ENCODE measurements at regions not wholly inside any gene's neighbourhood (a gene's known extent, or its start where the extent isn't known, plus 50 kb on each side); places are given as distances from the start of the nearest gene placed in this dataset.
"Not testable (repeated sequence)": the region's sequence is repeated elsewhere in the genome, so short reads cannot be mapped to it uniquely, and the experiment has no call there.

DNA sequence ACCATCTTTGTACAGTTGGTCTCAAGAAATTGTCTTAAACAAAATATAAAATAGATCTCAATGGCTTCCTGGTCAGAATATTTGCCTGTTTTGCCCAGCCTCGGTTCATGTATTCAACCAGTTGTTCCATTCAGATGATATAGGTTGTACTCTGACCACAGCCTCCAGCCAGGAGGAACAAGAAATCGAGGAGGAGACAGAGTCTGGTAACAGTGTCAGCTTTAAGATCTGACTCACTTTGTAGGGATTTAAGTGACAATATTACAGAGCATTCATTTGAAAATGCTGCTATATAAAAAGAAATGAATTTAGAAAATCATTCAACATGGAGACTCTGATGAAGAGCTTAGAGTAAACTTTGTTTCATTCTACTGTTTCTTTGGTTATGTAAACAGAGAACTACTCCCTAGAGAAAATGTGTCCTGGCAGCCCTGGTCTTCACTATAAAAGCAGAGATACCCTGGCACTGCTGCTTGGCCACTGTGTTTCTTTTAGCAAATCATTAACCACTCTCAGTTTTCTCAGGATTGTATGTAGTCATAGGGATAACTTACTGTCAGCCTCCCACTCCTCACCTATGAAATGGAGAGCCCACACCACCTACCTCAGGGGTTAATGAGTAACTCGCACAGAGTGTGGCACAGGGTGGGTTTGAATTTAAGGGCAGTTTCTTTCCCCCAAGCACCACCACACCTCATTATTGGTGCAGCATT is 53.5 kb downstream of the PAGE2 start:
- H3K9me3 Mint-ChIP-seq = peaks cover 1 to 12% of the 10 kb centered on the region in 2 donors

DNA sequence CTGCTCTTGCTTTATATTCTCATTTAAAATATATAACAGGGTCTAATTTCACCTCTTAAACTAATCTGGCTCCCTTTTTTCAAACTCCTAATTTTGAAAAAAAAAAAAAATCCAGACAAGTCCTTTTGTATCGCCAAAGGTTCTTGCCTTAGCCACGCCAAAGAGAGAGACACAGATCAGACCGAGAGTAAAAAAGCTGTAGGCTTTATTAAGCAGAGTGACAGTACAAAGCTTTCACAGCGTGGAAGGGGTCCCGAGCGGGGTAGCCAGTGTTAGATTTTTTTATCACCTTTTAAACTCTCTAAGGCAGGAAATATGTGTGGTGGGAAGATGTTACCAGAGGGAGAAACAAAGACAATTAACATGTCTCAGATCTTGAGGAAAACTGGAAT is 54.1 kb downstream of the PAGE2 start:
- H3K9me3 Mint-ChIP-seq = peaks cover 1 to 12% of the 10 kb centered on the region in 2 donors
- DNase-seq (no peak), ATAC-seq (replicated peaks) (no peak)
- H3K4me3 Mint-ChIP-seq = no peak overlapping the region
- no peak overlapping the region for H3K27ac Mint-ChIP-seq
- H3K36me3 Mint-ChIP-seq = peaks cover 6 to 16% of the 10 kb centered on the region in 2 donors
- H3K27me3 Mint-ChIP-seq = no peaks in the 10 kb centered on the region
- H3K4me1 Mint-ChIP-seq = no peaks in the 10 kb centered on the region

More for the DNA sequence above, 53.5 kb downstream of the PAGE2 start:
- H3K4me1 Mint-ChIP-seq = no peaks in the 10 kb centered on the region
- no peaks in the 10 kb centered on the region for H3K27me3 Mint-ChIP-seq
- peaks cover 6 to 16% of the 10 kb centered on the region in 2 donors for H3K36me3 Mint-ChIP-seq
- DNase-seq = no peak
- no peak overlapping the region for H3K27ac Mint-ChIP-seq
- no peak for ATAC-seq (replicated peaks)
- H3K4me3 Mint-ChIP-seq = no peak overlapping the region

DNA sequence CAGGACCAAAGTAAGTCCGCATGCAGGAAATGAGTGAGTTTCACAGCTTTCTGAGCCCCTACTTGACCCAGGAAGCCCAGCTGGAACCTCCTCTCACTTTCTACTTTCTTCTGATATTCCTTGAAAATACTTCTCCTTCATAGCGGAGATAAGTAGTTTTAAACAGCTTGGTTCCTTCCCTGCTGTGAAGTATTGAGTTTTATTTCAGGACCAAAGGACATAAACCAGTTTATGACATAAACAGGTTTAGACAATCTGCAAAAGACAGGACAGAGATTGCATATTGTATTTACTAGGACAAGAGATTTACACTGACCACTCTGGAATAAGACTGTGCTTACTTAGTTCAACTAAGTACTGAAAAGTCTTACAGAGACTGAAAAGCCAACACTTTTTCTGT is 54.8 kb downstream of the PAGE2 start:
- H3K4me1 Mint-ChIP-seq = no peaks in the 10 kb centered on the region

DNA sequence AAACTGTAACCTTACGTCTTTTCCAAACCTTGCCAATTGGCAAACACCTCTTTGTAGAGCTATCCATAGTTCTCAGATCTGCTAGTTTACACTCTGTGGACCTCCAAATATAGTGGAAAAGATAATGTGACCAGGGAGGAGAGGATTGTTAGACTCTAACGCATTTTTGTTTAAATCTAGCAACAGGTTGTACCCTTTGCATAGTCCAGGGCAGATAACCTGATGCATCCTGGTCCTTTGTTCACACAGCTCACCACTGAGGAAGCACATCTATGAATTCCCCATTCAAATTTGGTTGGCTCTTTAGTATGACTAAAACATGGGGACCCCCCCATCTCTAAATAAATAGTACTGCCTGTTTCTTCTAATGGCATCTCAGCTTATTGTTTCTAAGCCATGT is 55.9 kb downstream of the PAGE2 start:
- ATAC-seq (replicated peaks) = no peak
- DNase-seq = no peak
- peaks cover 0 to 6% of the 10 kb centered on the region in 2 donors for H3K36me3 Mint-ChIP-seq
- no peak overlapping the region for H3K27ac Mint-ChIP-seq
- H3K4me1 Mint-ChIP-seq = no peaks in the 10 kb centered on the region
- H3K4me3 Mint-ChIP-seq = no peak overlapping the region
- no peaks in the 10 kb centered on the region for H3K27me3 Mint-ChIP-seq
- peaks cover 0 to 6% of the 10 kb centered on the region in 2 donors for H3K9me3 Mint-ChIP-seq

More for the DNA sequence above, 54.8 kb downstream of the PAGE2 start:
- ATAC-seq (replicated peaks) (no peak), DNase-seq (no peak)
- Mint-ChIP-seq H3K36me3 (peaks cover 5 to 15% of the 10 kb centered on the region in 2 donors), H3K27ac (no peak overlapping the region), H3K9me3 (peaks cover 1 to 11% of the 10 kb centered on the region in 2 donors), H3K27me3 (no peaks in the 10 kb centered on the region), H3K4me3 (no peak overlapping the region)

DNA sequence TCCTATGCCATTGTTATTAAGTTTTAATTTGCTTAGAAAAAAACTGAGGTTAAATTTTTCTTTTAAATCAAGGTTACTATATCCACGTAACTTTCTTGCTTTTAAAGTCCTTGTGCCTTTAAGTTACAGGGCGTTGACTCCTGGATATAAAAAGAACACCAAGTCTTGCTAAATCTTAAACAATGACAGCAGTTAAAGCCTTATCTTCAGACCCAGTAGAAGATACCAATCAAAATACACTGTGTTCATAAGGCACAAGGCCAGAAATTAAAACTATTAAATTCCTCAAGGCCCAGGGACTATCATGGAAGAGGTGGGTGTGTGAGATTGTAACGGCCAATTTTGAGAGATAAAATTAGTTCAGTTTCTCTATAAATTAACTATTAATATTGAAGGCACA is 60.4 kb downstream of the PAGE2 start:
- Mint-ChIP-seq H3K4me1 (no peaks in the 10 kb centered on the region), H3K4me3 (no peak overlapping the region), H3K27me3 (no peaks in the 10 kb centered on the region), H3K9me3 (no peaks in the 10 kb centered on the region), H3K36me3 (no peaks in the 10 kb centered on the region), H3K27ac (no peak overlapping the region)
- ATAC-seq (replicated peaks) (no peak), DNase-seq (no peak)

DNA sequence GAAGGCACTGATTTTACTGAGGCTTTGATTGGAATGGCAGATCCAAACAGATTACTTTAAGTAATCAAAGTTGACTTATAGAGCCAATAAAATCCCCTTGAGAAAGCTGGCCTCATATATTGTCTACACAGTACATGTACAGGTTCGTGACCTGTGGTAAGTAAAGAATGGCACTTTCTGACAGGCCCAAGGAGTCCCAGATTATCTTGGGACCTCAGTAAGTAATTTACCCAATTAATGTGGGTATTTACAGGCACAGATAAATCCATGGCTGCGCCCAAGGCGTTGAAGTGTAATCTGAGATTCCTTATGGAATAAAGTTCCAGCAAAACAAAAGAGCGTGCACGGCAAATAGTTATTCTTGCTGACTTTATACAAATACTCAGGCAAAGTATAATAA is 62.4 kb downstream of the PAGE2 start:
- H3K9me3 Mint-ChIP-seq = no peaks in the 10 kb centered on the region
- H3K36me3 Mint-ChIP-seq = peaks cover 5 to 8% of the 10 kb centered on the region in 2 donors
- no peak overlapping the region for H3K4me3 Mint-ChIP-seq
- H3K27ac Mint-ChIP-seq = no peak overlapping the region
- no peaks in the 10 kb centered on the region for H3K4me1 Mint-ChIP-seq
- no peaks in the 10 kb centered on the region for H3K27me3 Mint-ChIP-seq
- DNase-seq (no peak), ATAC-seq (replicated peaks) (no peak)

DNA sequence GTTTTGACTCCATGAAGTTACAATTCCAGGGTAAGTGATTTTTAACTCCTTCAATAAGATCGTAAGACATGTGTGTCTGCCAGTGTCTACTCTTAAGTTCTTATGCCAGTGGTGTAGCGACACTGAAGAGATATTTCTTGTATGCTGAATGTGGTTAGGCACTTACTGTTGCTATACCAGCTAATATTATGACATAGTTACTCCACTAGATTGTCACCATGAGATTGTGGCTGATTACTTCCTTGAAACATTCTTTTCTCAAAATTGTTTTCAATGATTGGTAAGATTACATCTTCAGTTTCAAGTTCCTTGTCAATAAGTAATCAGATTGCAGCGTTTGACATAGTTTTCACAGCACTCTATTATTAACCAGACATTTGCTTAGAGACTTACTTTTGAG is 60.6 kb upstream of the PAGE5 start:
- DNase-seq (no peak), ATAC-seq (replicated peaks) (no peak)
- Mint-ChIP-seq H3K27me3 (peaks cover 5 to 9% of the 10 kb centered on the region in 2 donors), H3K9me3 (peaks cover 0 to 4% of the 10 kb centered on the region in 2 donors), H3K27ac (no peak overlapping the region), H3K4me1 (peaks cover 5 to 8% of the 10 kb centered on the region in 2 donors), H3K4me3 (no peak overlapping the region), H3K36me3 (peaks cover 5 to 8% of the 10 kb centered on the region in 2 donors)

DNA sequence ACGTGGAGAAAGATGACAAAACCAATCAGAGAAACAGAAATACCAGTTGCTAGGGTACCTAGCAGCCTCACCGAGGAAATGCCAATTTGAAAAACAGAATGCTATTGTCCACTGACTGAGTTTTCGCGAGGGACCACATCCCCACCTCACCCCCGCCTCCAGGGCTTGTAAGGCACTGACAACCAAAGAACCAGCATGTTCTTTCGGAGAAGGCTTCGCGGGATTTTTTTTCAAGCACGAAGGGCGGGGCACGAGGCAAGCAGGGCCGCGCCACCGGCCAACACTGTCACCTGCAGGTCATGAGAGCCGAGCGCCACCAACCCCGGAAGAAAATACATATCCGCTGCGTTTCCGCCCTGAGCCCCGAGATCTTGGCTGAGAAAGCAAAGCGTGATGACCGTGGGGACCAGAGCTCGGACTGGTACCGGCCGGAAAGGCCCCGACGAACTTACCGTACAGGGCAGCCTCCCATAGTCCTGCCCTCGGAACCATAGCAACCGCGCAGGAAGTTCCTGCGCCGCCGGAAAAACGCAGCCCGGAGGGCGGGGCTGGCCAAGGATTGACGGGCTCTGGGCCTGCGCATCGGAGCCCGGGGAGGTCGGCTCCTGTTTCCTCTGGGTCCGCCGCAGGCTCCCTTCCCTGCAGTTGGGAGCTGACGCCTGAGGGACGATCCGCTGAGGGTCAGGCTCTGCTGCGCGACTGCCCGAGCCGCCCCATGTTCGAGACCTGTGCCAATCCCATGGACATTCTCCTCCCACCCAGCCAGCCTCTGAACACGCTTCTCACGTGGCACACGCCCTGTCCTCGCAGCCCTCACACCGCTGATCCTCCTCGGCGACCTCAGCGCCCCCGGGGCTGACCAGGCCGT is 59.2 kb upstream of the PAGE5 start:
- Mint-ChIP-seq H3K27ac (peak overlapping the region; percentile 96), H3K36me3 (no peaks in the 10 kb centered on the region), H3K27me3 (peaks cover 9 to 12% of the 10 kb centered on the region in 2 donors), H3K4me1 (peaks cover 5 to 8% of the 10 kb centered on the region in 2 donors), H3K4me3 (peak overlapping the region; percentile 82 to 95), H3K9me3 (peaks cover 0 to 10% of the 10 kb centered on the region in 2 donors)
- ATAC-seq (replicated peaks) (peak; percentile 92 to 94), DNase-seq (peak; percentile 83)

DNA sequence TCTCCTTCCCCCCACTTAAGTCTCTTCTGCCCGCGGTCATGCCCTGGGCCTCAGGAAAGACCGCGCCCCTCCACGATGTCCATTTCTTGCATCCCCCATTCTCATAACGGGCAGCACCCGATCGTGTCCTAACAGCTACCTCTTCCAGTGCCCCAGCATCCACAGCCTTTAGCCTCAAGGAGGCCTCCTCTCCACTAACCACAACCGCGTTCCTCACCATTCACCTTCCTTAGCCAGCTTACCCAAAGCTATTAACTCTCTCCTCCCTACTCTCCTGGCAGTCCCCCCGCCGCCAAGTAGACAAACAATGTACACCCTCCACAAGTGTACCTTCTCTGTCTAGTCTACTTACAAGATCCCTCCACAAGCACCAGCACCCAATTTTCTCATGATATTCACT is 58.6 kb upstream of the PAGE5 start:
- Mint-ChIP-seq H3K36me3 (no peaks in the 10 kb centered on the region), H3K27ac (peak overlapping the region; percentile 96), H3K27me3 (peaks cover 9 to 12% of the 10 kb centered on the region in 2 donors), H3K4me3 (peak overlapping the region; percentile 82 to 95), H3K9me3 (peaks cover 0 to 10% of the 10 kb centered on the region in 2 donors), H3K4me1 (peaks cover 5 to 8% of the 10 kb centered on the region in 2 donors)
- ATAC-seq (replicated peaks) (no peak), DNase-seq (no peak)

DNA sequence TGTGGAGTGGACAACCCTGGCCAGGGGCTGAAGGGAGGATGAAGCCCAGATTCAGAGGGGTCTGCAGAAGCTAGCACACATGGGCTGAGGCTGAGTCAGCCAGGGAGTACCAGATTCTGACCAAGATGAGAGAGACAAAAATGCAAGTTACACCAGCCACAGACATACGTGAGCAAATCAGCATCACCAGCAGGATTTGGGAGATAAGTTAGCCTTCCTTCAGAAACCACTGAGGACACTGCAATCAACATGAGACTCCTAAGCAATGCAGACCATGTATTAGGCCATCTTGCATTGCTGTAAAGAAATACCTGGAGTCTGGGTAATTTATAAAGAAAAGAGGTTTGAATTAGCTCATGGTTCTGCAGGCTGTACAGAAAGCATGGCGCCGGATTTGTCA is 57.0 kb upstream of the PAGE5 start:
- no peaks in the 10 kb centered on the region for H3K36me3 Mint-ChIP-seq
- H3K27ac Mint-ChIP-seq = no peak overlapping the region
- H3K4me1 Mint-ChIP-seq = peaks cover 5 to 8% of the 10 kb centered on the region in 2 donors
- H3K9me3 Mint-ChIP-seq = peaks cover 0 to 10% of the 10 kb centered on the region in 2 donors
- no peak for DNase-seq
- H3K4me3 Mint-ChIP-seq = no peak overlapping the region
- peaks cover 9 to 12% of the 10 kb centered on the region in 2 donors for H3K27me3 Mint-ChIP-seq
- no peak for ATAC-seq (replicated peaks)

DNA sequence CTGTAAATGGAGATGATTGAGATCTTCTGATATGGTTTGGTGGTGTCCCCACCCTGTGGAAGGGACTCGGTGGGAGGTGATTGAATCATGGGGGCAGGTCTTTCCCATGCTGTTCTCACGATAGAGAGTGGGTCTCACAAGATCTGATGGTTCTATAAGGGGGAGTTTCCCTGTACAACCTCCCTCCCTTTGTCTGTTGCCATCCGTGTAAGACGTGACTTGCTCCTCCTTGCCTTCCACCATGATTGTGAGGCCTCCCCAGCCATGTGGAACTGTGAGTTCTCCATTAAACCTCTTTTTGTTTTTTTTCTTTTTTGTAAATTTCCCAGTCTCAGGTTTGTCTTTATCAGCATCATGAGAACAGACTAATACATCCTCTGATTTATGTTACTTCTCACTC is 55.1 kb upstream of the PAGE5 start:
- ATAC-seq (replicated peaks); H3K4me1 Mint-ChIP-seq; H3K4me3 Mint-ChIP-seq; DNase-seq; H3K36me3 Mint-ChIP-seq; H3K27ac Mint-ChIP-seq: not testable (repeated sequence)
- Mint-ChIP-seq H3K27me3 (peaks cover 9 to 12% of the 10 kb centered on the region in 2 donors), H3K9me3 (peaks cover 0 to 10% of the 10 kb centered on the region in 2 donors)

DNA sequence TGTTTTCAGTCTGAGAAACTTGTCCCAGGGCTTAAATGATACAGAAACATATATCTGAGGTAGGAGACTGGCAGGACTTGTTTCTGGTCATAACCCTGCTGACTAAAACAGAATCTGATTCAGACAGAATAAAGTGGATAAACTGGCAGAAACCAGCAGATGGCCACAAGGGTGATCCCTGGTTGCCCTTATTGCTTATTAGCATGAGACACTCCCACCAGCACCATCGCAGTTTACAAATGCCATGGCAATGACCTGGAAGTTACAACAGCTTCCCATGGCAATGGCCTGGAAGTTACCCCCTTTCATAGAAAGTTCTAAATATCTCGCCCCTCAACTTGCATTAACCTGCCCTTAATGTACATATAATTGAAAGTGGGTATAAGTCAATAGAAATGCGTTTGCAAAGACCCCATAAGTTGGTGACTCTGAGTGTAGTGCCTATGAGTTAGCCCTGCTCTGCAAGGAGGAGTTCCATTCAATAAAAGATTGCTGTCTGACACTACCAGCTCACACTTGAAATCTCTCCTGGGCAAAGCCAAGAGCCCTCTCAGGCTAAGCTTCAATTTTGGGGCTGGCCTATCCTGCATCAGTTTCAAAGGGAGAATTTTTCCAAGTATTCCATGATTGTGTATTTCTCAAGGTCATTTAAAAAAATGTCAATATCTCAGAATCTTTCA is 52.9 kb upstream of the PAGE5 start:
- peaks cover 0 to 6% of the 10 kb centered on the region in 2 donors for H3K9me3 Mint-ChIP-seq
- H3K27ac Mint-ChIP-seq = no peak overlapping the region
- H3K4me1 Mint-ChIP-seq = no peaks in the 10 kb centered on the region
- no peaks in the 10 kb centered on the region for H3K36me3 Mint-ChIP-seq
- DNase-seq (no peak), ATAC-seq (replicated peaks) (no peak)
- H3K4me3 Mint-ChIP-seq = no peak overlapping the region
- H3K27me3 Mint-ChIP-seq = peaks cover 9 to 12% of the 10 kb centered on the region in 2 donors

DNA sequence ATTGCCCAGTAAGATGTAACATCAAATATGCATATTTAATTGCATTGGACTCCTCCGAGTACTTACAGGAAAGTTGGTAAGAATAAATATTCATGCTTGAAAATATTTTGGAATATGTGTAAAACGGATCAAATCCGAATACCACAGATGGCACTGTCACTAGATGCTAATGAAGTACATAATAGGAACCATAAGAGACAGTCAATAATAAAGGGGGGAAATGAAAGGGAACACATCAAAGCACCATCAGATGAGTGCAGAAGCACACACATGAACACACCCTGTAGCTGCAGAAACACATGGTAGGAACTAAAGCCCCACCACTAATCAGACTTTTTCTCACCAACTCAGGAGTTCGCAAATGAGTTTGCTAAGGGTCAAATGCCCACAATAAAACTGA is 52.2 kb upstream of the PAGE5 start:
- Mint-ChIP-seq H3K4me3 (no peak overlapping the region), H3K27me3 (peaks cover 4 to 12% of the 10 kb centered on the region in 2 donors), H3K9me3 (peaks cover 0 to 6% of the 10 kb centered on the region in 2 donors), H3K36me3 (no peaks in the 10 kb centered on the region), H3K27ac (no peak overlapping the region), H3K4me1 (no peaks in the 10 kb centered on the region)
- DNase-seq = no peak
- ATAC-seq (replicated peaks) = no peak

DNA sequence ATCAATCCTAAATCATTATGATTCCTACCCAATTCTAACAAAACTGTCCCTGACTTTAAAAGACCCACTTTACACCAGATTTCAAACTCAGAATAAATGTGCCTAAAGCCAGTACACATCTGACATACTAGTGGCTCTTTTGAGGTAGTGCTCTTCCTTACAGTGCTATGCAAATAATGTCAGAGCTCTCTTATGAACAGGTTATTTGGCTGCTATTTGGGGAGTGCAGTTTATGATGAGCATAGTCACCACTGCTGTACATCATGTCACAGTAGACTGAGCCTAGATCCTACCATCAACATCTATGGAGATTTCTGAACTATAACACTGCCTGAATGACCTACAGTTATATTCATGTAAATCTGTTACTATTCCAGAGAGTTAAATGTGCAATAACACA is 50.4 kb upstream of the PAGE5 start:
- H3K36me3 Mint-ChIP-seq = no peaks in the 10 kb centered on the region
- peaks cover 0 to 5% of the 10 kb centered on the region in 2 donors for H3K9me3 Mint-ChIP-seq
- no peaks in the 10 kb centered on the region for H3K4me1 Mint-ChIP-seq
- ATAC-seq (replicated peaks) = peak in 1 of 2 donors; percentile 60
- H3K27me3 Mint-ChIP-seq = peaks cover 0 to 14% of the 10 kb centered on the region in 2 donors
- no peak overlapping the region for H3K4me3 Mint-ChIP-seq
- H3K27ac Mint-ChIP-seq = no peak overlapping the region
- no peak for DNase-seq
